GM23338 (cell line): ENCODE measurements at regions not wholly inside any gene's neighbourhood (a gene's known extent, or its start where the extent isn't known, plus 50 kb on each side); places are given as distances from the start of the nearest gene placed in this dataset.

Experiments
- ATAC-seq: fragments of 200-7000 bp; cut with Tn5 transposase; 3 replicates; pipeline ENCODE4 v1.9.1; 2020
- DNase-seq: peaks from one replicate; pipeline ENCODE4 v3.0.0-alpha.2; 2015; ENCODE audit warnings: low spot score
- H2AFZ ChIP-seq: fragments of 200-600 bp; sonication (generic); 2 replicates; pipeline ENCODE4 v1.8.0; 2016; ENCODE audit warnings: antibody characterized with exemption, mild to moderate bottlenecking, moderate library complexity
- H3F3A ChIP-seq: fragments of 200-600 bp; sonication (generic); replicated peaks from 2 replicates; pipeline ENCODE4 v1.8.0; 2017; ENCODE audit warnings: antibody characterized with exemption, mixed run types, low read depth
- H3K27ac ChIP-seq: fragments of 200-600 bp; sonication (generic); 2 replicates; pipeline ENCODE4 v1.6.1; 2016; ENCODE audit warnings: low read depth
- H3K27me3 ChIP-seq: fragments of 200-600 bp; sonication (generic); 2 replicates; pipeline ENCODE4 v1.8.0; 2016; ENCODE audit warnings: mild to moderate bottlenecking, mixed run types, moderate library complexity; ENCODE audit not compliant: insufficient read depth
- H3K36me3 ChIP-seq: fragments of 200-600 bp; sonication (generic); 2 replicates; pipeline ENCODE4 v1.8.0; 2016; ENCODE audit warnings: mild to moderate bottlenecking; ENCODE audit not compliant: insufficient read depth
- H3K4me1 ChIP-seq: fragments of 200-600 bp; sonication (generic); 2 replicates; pipeline ENCODE4 v1.8.0; 2016; ENCODE audit warnings: mild to moderate bottlenecking, moderate library complexity; ENCODE audit not compliant: insufficient read depth
- H3K4me2 ChIP-seq: fragments of 200-600 bp; sonication (generic); 2 replicates; pipeline ENCODE4 v1.7.1; 2017; ENCODE audit warnings: mixed run types
- H3K4me3 ChIP-seq: fragments of 200-600 bp; sonication (generic); 2 replicates; pipeline ENCODE4 v1.6.1; 2016; ENCODE audit warnings: mixed run types
- H3K79me2 ChIP-seq: fragments of 200-600 bp; sonication (generic); replicated peaks from 2 replicates; pipeline ENCODE4 v1.8.0; 2017; ENCODE audit warnings: mild to moderate bottlenecking; ENCODE audit not compliant: insufficient read depth
- H3K9me2 ChIP-seq: fragments of 200-600 bp; sonication (generic); 2 replicates; pipeline ENCODE4 v1.8.0; 2017; ENCODE audit not compliant: insufficient read depth
- H4K20me1 ChIP-seq: fragments of 200-600 bp; sonication (generic); replicated peaks from 2 replicates; pipeline ENCODE4 v1.8.0; 2017; ENCODE audit warnings: mild to moderate bottlenecking; ENCODE audit not compliant: insufficient read depth
- H3K27ac Mint-ChIP-seq: 2 replicates; pipeline ENCODE4 v1.8.0; 2020; ENCODE audit warnings: inconsistent platforms, mild to moderate bottlenecking, moderate library complexity, mixed read lengths
- H3K27me3 Mint-ChIP-seq: 3 replicates; pipeline ENCODE4 v1.8.0; 2022; ENCODE audit warnings: low read depth, mild to moderate bottlenecking, moderate library complexity, mixed read lengths, inconsistent platforms; ENCODE audit not compliant: insufficient read depth, poor library complexity
- H3K36me3 Mint-ChIP-seq: 3 replicates; pipeline ENCODE4 v1.8.0; 2021; ENCODE audit warnings: low read depth, mild to moderate bottlenecking, inconsistent platforms, moderate library complexity, mixed read lengths
- H3K4me1 Mint-ChIP-seq: 3 replicates; pipeline ENCODE4 v1.8.0; 2020; ENCODE audit warnings: mild to moderate bottlenecking, inconsistent platforms, mixed read lengths
- H3K4me3 Mint-ChIP-seq: 3 replicates; pipeline ENCODE4 v1.8.0; 2021; ENCODE audit warnings: moderate library complexity, mild to moderate bottlenecking, inconsistent platforms, mixed read lengths
- H3K9me3 Mint-ChIP-seq: 3 replicates; pipeline ENCODE4 v1.8.0; 2020; ENCODE audit warnings: moderate library complexity, mild to moderate bottlenecking, inconsistent platforms, mixed read lengths
- CREB1 ChIP-seq: fragments of 250-450 bp; sonication (Bioruptor Pico); IDR thresholded peaks from 2 replicates; pipeline ENCODE4 v1.5.0; 2020; ENCODE audit warnings: low read depth, mild to moderate bottlenecking, moderate library complexity
- CTCF ChIP-seq, 2 experiments: fragments of 200-600 bp in 1 of 2; sonication (generic) in 1 of 2; conservative IDR thresholded peaks; 2 replicates each; pipeline versions ENCODE4 v1.5.1 to v1.6.1; 2016 to 2017; ENCODE audit warnings: antibody characterized with exemption in 2 of 2, low read depth in 2 of 2, mild to moderate bottlenecking in 2 of 2, moderate library complexity in 1 of 2
- ETS1 ChIP-seq: IDR thresholded peaks from 2 replicates; pipeline ENCODE4 v1.6.1; 2016; ENCODE audit warnings: antibody characterized with exemption
- EZH2 ChIP-seq: fragments of 200-600 bp; sonication (generic); IDR thresholded peaks from one replicate; pipeline ENCODE4 v1.8.0; 2017; ENCODE audit warnings: antibody characterized with exemption, mild to moderate bottlenecking, low read depth; ENCODE audit not compliant: unreplicated experiment
- NANOG ChIP-seq: IDR thresholded peaks from 2 replicates; pipeline ENCODE4 v1.6.1; 2016; ENCODE audit warnings: antibody characterized with exemption, borderline replicate concordance
- REST ChIP-seq: IDR thresholded peaks from one replicate; pipeline ENCODE4 v1.6.1; 2018; ENCODE audit warnings: antibody characterized with exemption; ENCODE audit not compliant: unreplicated experiment
- STAT1 ChIP-seq: IDR thresholded peaks from one replicate; pipeline ENCODE4 v1.6.1; 2016; ENCODE audit warnings: antibody characterized with exemption; ENCODE audit not compliant: unreplicated experiment
- ZNF114 ChIP-seq: fragments of 250-450 bp; sonication (Bioruptor Pico); IDR thresholded peaks from 2 replicates; pipeline ENCODE4 v1.5.0; 2020; ENCODE audit warnings: mild to moderate bottlenecking, moderate library complexity
- ZNF331 ChIP-seq: fragments of 250-450 bp; sonication (Bioruptor Pico); IDR thresholded peaks from 2 replicates; pipeline ENCODE4 v1.5.0; 2020; ENCODE audit warnings: low read depth, mild to moderate bottlenecking, moderate library complexity

GRCh38 chr2:114286438-114286837 lies 156.0 kb upstream of the DPP10 start (continued):
- TF ChIP-seq ETS1 (no peak), CREB1 (CRISPR knock-in tag) (no peak), ZNF114 (no peak), REST (no peak)

- no peaks in the 10 kb centered on the region for H3K27me3 Mint-ChIP-seq
- no peak for TF ChIP-seq ZNF331 (CRISPR knock-in tag)
- TF ChIP-seq EZH2: no peak
- TF ChIP-seq STAT1: no peak
- no peak for TF ChIP-seq NANOG
- TF ChIP-seq REST: no peak
- no peak for TF ChIP-seq CTCF (conservative IDR thresholded peaks at IDR 0.05; ENCODE audit: low read depth in 2 of 2)
- H3K4me2 ChIP-seq: no peak overlapping the region
- H3K27ac ChIP-seq: no peak overlapping the region
- H3K4me1 ChIP-seq: peaks cover 11% of the 10 kb centered on the region
- H4K20me1 ChIP-seq: no peaks in the 10 kb centered on the region
- H3K27ac Mint-ChIP-seq: no peak overlapping the region
- H3F3A ChIP-seq: no peaks in the 10 kb centered on the region
- H3K9me3 Mint-ChIP-seq: peaks cover 37% of the 10 kb centered on the region
- no peak overlapping the region for H3K4me3 ChIP-seq
- peaks cover 4% of the 10 kb centered on the region; the same call in 1 of the 3 replicates for H3K36me3 Mint-ChIP-seq
- no peak overlapping the region for H3K4me3 Mint-ChIP-seq
- H2AFZ ChIP-seq: peak overlapping the region; percentile 80; the same call in 1 of the 2 replicates
- DNase-seq (no peak), ATAC-seq (no peak)
- no peaks in the 10 kb centered on the region for H3K79me2 ChIP-seq
- H3K4me1 Mint-ChIP-seq: peaks cover 23% of the 10 kb centered on the region
- no peaks in the 10 kb centered on the region for H3K27me3 ChIP-seq
- H3K36me3 ChIP-seq: no peaks in the 10 kb centered on the region
- H3K9me2 ChIP-seq: no peaks in the 10 kb centered on the region
Measured at GRCh38 chr2:114293355-114293754, 149.1 kb upstream of the DPP10 start.
